ENCODE measurements at regions not wholly inside any gene's neighbourhood (a gene's known extent, or its start where the extent isn't known, plus 50 kb on each side); places are given as distances from the start of the nearest gene placed in this dataset.
"Not testable (repeated sequence)": the region's sequence is repeated elsewhere in the genome, so short reads cannot be mapped to it uniquely, and the experiment has no call there.

- Mint-ChIP-seq H3K36me3 (no peaks in the 10 kb centered on the region), H3K4me3 (no peak overlapping the region), H3K9me3 (peaks cover 21% of the 10 kb centered on the region), H3K27me3 (no peaks in the 10 kb centered on the region), H3K27ac (no peak overlapping the region), H3K4me1 (ENCODE audit: low read depth) (no peaks in the 10 kb centered on the region)
- POLR2A ChIA-PET: no interaction called here
- intact Hi-C loops (cut with micrococcal nuclease): no loop called here
- CTCF ChIA-PET: no interaction called here
- no peak for DNase-seq
Observed at GRCh38 chr5:27465140-27465539, 426.8 kb upstream of the CDH9 start.

GRCh38 chr5:27463446-27464149 is 425.2 kb upstream of the CDH9 start:
- Mint-ChIP-seq H3K27ac (no peak overlapping the region), H3K9me3 (peaks cover 22% of the 10 kb centered on the region), H3K27me3 (no peaks in the 10 kb centered on the region), H3K4me3 (no peak overlapping the region), H3K4me1 (ENCODE audit: low read depth) (no peaks in the 10 kb centered on the region), H3K36me3 (no peaks in the 10 kb centered on the region)
- CTCF ChIA-PET: no interaction called here
- intact Hi-C loops (cut with micrococcal nuclease): no loop called here
- POLR2A ChIA-PET: no interaction called here
- DNase-seq: no peak

DNA sequence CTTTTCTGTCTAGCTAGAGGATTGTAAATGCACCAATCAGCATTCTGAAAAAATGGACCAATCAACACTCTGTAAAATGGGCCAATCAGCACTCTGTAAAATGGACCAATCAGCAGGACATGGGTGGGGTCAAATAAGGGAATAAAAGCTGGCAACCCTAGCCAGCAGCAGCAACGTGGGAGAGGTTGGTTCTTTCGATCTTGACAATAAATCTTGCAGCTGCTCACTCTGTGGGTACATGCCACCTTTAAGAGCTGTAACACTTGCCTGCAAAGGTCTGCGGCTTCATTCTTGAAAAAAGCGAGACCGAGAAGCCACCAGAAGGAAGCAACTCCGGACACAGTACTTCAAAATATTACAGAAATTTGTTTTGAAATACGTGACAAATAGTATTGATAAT is 424.6 kb upstream of the CDH9 start:
- Mint-ChIP-seq H3K4me3 (no peak overlapping the region), H3K36me3 (no peaks in the 10 kb centered on the region), H3K27ac (no peak overlapping the region), H3K9me3 (peaks cover 26% of the 10 kb centered on the region), H3K27me3 (no peaks in the 10 kb centered on the region), H3K4me1 (ENCODE audit: low read depth) (no peaks in the 10 kb centered on the region)
- CTCF ChIA-PET: no interaction called here
- intact Hi-C loops (cut with micrococcal nuclease): no loop called here
- no peak for DNase-seq
- POLR2A ChIA-PET: no interaction called here

DNA sequence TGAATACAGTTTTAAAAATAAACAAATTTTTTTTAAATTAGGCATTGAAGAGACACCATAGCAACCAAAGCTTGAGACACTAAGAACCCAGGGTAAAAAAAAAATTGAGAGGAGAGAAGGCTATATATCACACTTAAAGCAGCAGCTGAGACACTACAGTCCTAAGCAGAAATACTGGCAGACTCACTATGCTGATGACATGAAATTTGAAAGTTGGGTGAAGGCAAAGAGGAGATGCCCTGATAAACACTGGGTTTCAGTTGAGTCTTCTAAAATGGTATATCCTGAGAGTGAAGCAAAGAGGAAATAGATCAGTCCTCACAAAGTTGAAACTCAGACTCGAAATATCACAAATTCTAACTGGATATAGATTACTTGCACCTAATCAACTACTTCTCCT is 419.9 kb upstream of the CDH9 start:
- Mint-ChIP-seq H3K9me3 (peaks cover 12% of the 10 kb centered on the region), H3K4me1 (ENCODE audit: low read depth) (no peaks in the 10 kb centered on the region), H3K36me3 (no peaks in the 10 kb centered on the region), H3K27me3 (no peaks in the 10 kb centered on the region), H3K4me3 (no peak overlapping the region), H3K27ac (no peak overlapping the region)
- intact Hi-C loops (cut with micrococcal nuclease): no loop called here
- POLR2A ChIA-PET: no interaction called here
- CTCF ChIA-PET: no interaction called here
- no peak for DNase-seq

- H3K27ac Mint-ChIP-seq: no peak overlapping the region
- ChIA-PET CTCF (no interaction called here), POLR2A (no interaction called here)
- no peak for DNase-seq
- no peaks in the 10 kb centered on the region for H3K4me1 Mint-ChIP-seq (ENCODE audit: low read depth)
- H3K4me3 Mint-ChIP-seq: no peak overlapping the region
- H3K27me3 Mint-ChIP-seq: no peaks in the 10 kb centered on the region
- intact Hi-C loops (cut with micrococcal nuclease): no loop called here
- peaks cover 18% of the 10 kb centered on the region for H3K9me3 Mint-ChIP-seq
- no peaks in the 10 kb centered on the region for H3K36me3 Mint-ChIP-seq
Observed at GRCh38 chr5:27451377-27451776, 413.0 kb upstream of the CDH9 start.

GRCh38 chr5:27450607-27451006 is 412.2 kb upstream of the CDH9 start:
- H3K36me3 Mint-ChIP-seq: no peaks in the 10 kb centered on the region
- ChIA-PET POLR2A (no interaction called here), CTCF (no interaction called here)
- H3K4me3 Mint-ChIP-seq: no peak overlapping the region
- intact Hi-C loops (cut with micrococcal nuclease): no loop called here
- H3K27me3 Mint-ChIP-seq: no peaks in the 10 kb centered on the region
- peaks cover 23% of the 10 kb centered on the region for H3K9me3 Mint-ChIP-seq
- no peaks in the 10 kb centered on the region for H3K4me1 Mint-ChIP-seq (ENCODE audit: low read depth)
- no peak for DNase-seq
- H3K27ac Mint-ChIP-seq: no peak overlapping the region

GRCh38 chr5:27439383-27439782 is 401.0 kb upstream of the CDH9 start:
- H3K4me3 Mint-ChIP-seq; POLR2A ChIA-PET; H3K27me3 Mint-ChIP-seq; H3K36me3 Mint-ChIP-seq; H3K4me1 Mint-ChIP-seq (ENCODE audit: low read depth); intact Hi-C loops (cut with micrococcal nuclease); H3K27ac Mint-ChIP-seq; CTCF ChIA-PET; DNase-seq: not testable (repeated sequence)
- H3K9me3 Mint-ChIP-seq: peaks cover 12% of the 10 kb centered on the region

DNA sequence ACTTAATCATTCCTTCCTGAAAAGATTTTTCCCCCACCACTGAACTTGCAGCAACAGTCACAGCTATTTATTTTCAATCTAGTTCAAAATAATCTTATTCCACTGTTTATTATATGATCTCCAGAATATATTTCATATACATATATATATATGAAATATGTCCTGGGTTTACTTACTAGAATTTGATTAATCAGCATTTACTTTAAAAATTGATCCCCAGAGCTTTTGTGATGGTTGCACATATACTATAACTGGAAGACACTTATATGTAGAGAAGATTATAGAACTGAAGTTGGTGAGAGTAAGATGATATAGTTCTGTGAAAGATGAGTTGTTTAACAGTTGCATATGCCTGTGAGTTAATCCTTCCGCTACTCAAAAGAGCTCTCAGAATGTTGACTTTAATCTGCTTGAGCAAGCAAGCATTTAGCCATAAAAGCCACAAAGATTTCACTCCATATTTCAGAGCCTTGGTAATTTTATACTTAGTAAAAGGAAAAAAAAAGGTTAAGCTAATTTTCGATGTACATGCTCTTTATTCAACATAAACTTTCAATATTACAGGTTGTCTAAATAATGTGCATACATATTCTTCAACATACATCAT is 399.3 kb upstream of the CDH9 start:
- no peaks in the 10 kb centered on the region for H3K4me1 Mint-ChIP-seq (ENCODE audit: low read depth)
- CTCF ChIA-PET: no interaction called here
- no peaks in the 10 kb centered on the region for H3K36me3 Mint-ChIP-seq
- peaks cover 13% of the 10 kb centered on the region for H3K9me3 Mint-ChIP-seq
- no peak overlapping the region for H3K27ac Mint-ChIP-seq
- intact Hi-C loops (cut with micrococcal nuclease): no loop called here
- POLR2A ChIA-PET: no interaction called here
- H3K27me3 Mint-ChIP-seq: no peaks in the 10 kb centered on the region
- DNase-seq: no peak
- no peak overlapping the region for H3K4me3 Mint-ChIP-seq

DNA sequence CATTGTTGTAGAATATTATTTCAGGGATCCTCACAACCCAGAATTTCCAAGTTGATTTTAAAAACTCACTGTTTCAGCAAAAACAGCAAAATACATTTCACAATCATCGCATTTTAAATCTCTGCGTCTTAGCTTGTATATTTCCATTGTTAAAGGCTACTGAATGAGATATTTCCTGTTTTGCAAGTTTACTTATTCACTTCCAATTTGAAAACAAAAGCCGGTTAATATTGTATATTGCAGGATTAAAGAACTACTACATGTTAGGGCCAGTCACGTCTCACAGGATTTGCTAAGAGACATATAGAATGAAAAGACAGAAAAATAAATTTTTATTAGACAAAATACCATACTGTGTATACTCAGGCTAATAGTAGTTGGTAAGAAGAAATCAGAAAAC is 395.9 kb upstream of the CDH9 start:
- H3K9me3 Mint-ChIP-seq: peaks cover 20% of the 10 kb centered on the region
- POLR2A ChIA-PET: no interaction called here
- H3K36me3 Mint-ChIP-seq: no peaks in the 10 kb centered on the region
- H3K27me3 Mint-ChIP-seq: no peaks in the 10 kb centered on the region
- H3K27ac Mint-ChIP-seq: no peak overlapping the region
- CTCF ChIA-PET: no interaction called here
- no peak for DNase-seq
- H3K4me3 Mint-ChIP-seq: no peak overlapping the region
- H3K4me1 Mint-ChIP-seq (ENCODE audit: low read depth): no peaks in the 10 kb centered on the region
- intact Hi-C loops (cut with micrococcal nuclease): no loop called here

- Mint-ChIP-seq H3K27me3 (no peaks in the 10 kb centered on the region), H3K9me3 (peaks cover 14% of the 10 kb centered on the region), H3K27ac (no peak overlapping the region), H3K4me3 (no peak overlapping the region), H3K36me3 (no peaks in the 10 kb centered on the region), H3K4me1 (ENCODE audit: low read depth) (no peaks in the 10 kb centered on the region)
- ChIA-PET POLR2A (no interaction called here), CTCF (no interaction called here)
- intact Hi-C loops (cut with micrococcal nuclease): no loop called here
- DNase-seq: no peak
Observed at GRCh38 chr5:27414099-27414498, 375.7 kb upstream of the CDH9 start.

DNA sequence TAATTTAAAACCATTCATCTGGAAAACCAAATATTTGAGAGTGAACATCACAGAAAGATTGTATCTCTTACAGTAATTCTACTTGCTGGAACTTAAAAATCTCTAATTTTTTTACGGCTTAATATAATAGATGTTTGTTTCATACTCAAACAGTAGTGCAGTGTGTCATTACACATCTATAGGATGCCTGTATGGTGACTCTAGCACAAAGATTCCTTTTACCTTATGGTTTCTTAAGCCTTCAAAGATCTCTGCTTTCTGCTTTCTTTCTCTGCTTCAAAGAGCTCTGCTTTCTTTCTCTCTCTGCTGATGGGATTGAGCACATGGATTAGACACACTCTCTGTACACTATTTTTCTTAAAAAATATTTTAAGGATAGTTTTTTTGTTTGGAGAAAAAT is 374.0 kb upstream of the CDH9 start:
- H3K36me3 Mint-ChIP-seq: no peaks in the 10 kb centered on the region
- CTCF ChIA-PET: no interaction called here
- H3K4me1 Mint-ChIP-seq (ENCODE audit: low read depth): no peaks in the 10 kb centered on the region

GRCh38 chr5:27406020-27406419 is 367.6 kb upstream of the CDH9 start:
- no peak overlapping the region for H3K4me3 Mint-ChIP-seq
- no peaks in the 10 kb centered on the region for H3K4me1 Mint-ChIP-seq (ENCODE audit: low read depth)
- POLR2A ChIA-PET: no interaction called here
- peaks cover 7% of the 10 kb centered on the region for H3K9me3 Mint-ChIP-seq
- intact Hi-C loops (cut with micrococcal nuclease): no loop called here
- DNase-seq: no peak
- CTCF ChIA-PET: no interaction called here
- H3K27ac Mint-ChIP-seq: no peak overlapping the region
- no peaks in the 10 kb centered on the region for H3K27me3 Mint-ChIP-seq
- no peaks in the 10 kb centered on the region for H3K36me3 Mint-ChIP-seq

More for the DNA sequence above, 374.0 kb upstream of the CDH9 start:
- no peak overlapping the region for H3K27ac Mint-ChIP-seq
- POLR2A ChIA-PET: no interaction called here
- intact Hi-C loops (cut with micrococcal nuclease): no loop called here
- no peak overlapping the region for H3K4me3 Mint-ChIP-seq
- no peak for DNase-seq
- peaks cover 9% of the 10 kb centered on the region for H3K9me3 Mint-ChIP-seq
- H3K27me3 Mint-ChIP-seq: no peaks in the 10 kb centered on the region

- Mint-ChIP-seq H3K27ac (no peak overlapping the region), H3K9me3 (peaks cover 15% of the 10 kb centered on the region), H3K4me3 (no peak overlapping the region), H3K36me3 (no peaks in the 10 kb centered on the region), H3K27me3 (no peaks in the 10 kb centered on the region), H3K4me1 (ENCODE audit: low read depth) (no peaks in the 10 kb centered on the region)
- intact Hi-C loops (cut with micrococcal nuclease): no loop called here
- no peak for DNase-seq
- CTCF ChIA-PET: no interaction called here
- POLR2A ChIA-PET: no interaction called here
Observed at GRCh38 chr5:27403243-27403882, 365.0 kb upstream of the CDH9 start.

All from activated CD4-positive, alpha-beta memory T cell treated with anti-CD3 and anti-CD28 coated beads for 36 hours (primary cell).